Endothelial cell of umbilical vein (primary cell): ENCODE measurements at regions not wholly inside any gene's neighbourhood (a gene's known extent, or its start where the extent isn't known, plus 50 kb on each side); places are given as distances from the start of the nearest gene placed in this dataset.

Source experiments
- BruUV-seq: library from RNA; stranded (reverse); fragments of 400-500 nt; replicated peaks from 2 replicates; lab custom pipeline; 2021; lab: Mats Ljungman, UMichigan
- CTCF ChIA-PET: fragments of 300-600, 350-600 bp; sonication (Branson Sonifier 250); formaldehyde crosslinking; loops from one replicate; lab custom pipeline; 2021; ENCODE audit warnings: antibody characterized with exemption, inconsistent platforms; lab: Charles Lee
- POLR2A ChIA-PET: fragments of 300-600, 350-600 bp; sonication (Branson Sonifier 250); formaldehyde crosslinking; loops from one replicate; lab custom pipeline; 2021; ENCODE audit warnings: antibody characterized with exemption, inconsistent platforms; lab: Charles Lee
- DNase-seq: peaks from one replicate; pipeline ENCODE4 v3.0.0-alpha.2; 2011; ENCODE audit warnings: low read depth, low spot score
- FAIRE-seq: peaks from 2 replicates; lab custom pipeline; 2011; peaks lifted over from hg19 to GRCh38; lab: Jason Lieb, UNC
- H2AFZ ChIP-seq: 2 replicates; pipeline ENCODE4 v1.6.0; 2012; ENCODE audit warnings: low read depth, low read length, control low read depth, inconsistent platforms
- H3K27ac ChIP-seq: 2 replicates; pipeline ENCODE4 v1.5.1; 2011; ENCODE audit warnings: low read depth, mild to moderate bottlenecking, control low read depth, low read length, moderate library complexity; ENCODE audit not compliant: insufficient read depth
- H3K27me3 ChIP-seq, 2 experiments: 2 replicates each; pipeline versions ENCODE4 v1.6.0 to v1.6.1; 2011; ENCODE audit warnings: low read length in 2 of 2, mixed read lengths in 1 of 2; ENCODE audit not compliant: control insufficient read depth in 2 of 2, insufficient read depth in 2 of 2
- H3K36me3 ChIP-seq, 2 experiments: 2 replicates in 1 of 2; 3 replicates in 1 of 2; pipeline ENCODE4 v1.5.1; 2011; ENCODE audit warnings: low read length in 2 of 2, mild to moderate bottlenecking in 1 of 2, moderate library complexity in 1 of 2; ENCODE audit not compliant: control insufficient read depth in 2 of 2, insufficient read depth in 2 of 2; ENCODE audit errors: extremely low read depth in 1 of 2
- H3K4me1 ChIP-seq: 3 replicates; pipeline ENCODE4 v1.5.1; 2011; ENCODE audit warnings: mild to moderate bottlenecking, low read length; ENCODE audit not compliant: control insufficient read depth, insufficient read depth; ENCODE audit errors: extremely low read depth
- H3K4me2 ChIP-seq: 2 replicates; pipeline ENCODE4 v1.6.1; 2011; ENCODE audit warnings: low read length, control low read depth, mixed read lengths; ENCODE audit not compliant: insufficient read depth
- H3K4me3 ChIP-seq, 3 experiments: fragments of 200-600 bp in 1 of 3; sonication (generic), shearing (Covaris generic) in 1 of 3; replicated peaks in 1 of 3; 2 replicates each; pipeline ENCODE4 v1.5.1; 2011 to 2016; ENCODE audit warnings: control low read depth in 3 of 3, low read length in 3 of 3, mild to moderate bottlenecking in 2 of 3, inconsistent platforms in 1 of 3, low read depth in 1 of 3, moderate library complexity in 1 of 3; ENCODE audit not compliant: insufficient read depth in 1 of 3
- H3K79me2 ChIP-seq: 2 replicates; pipeline ENCODE4 v1.6.0; 2012; ENCODE audit warnings: low read length, inconsistent platforms; ENCODE audit not compliant: control insufficient read depth, insufficient read depth
- H3K9ac ChIP-seq: replicated peaks from 2 replicates; pipeline ENCODE3; 2011; ENCODE audit warnings: low read length, control low read depth; ENCODE audit not compliant: insufficient read depth; ENCODE audit errors: extremely low read depth
- H3K9me1 ChIP-seq: replicated peaks from 3 replicates; pipeline ENCODE4 v1.6.0; 2011; ENCODE audit warnings: mild to moderate bottlenecking, low read length; ENCODE audit not compliant: control insufficient read depth, insufficient read depth; ENCODE audit errors: extremely low read depth
- H3K9me3 ChIP-seq: replicated peaks from 2 replicates; pipeline ENCODE4 v1.5.1; 2012; ENCODE audit warnings: low read length, inconsistent platforms; ENCODE audit not compliant: control insufficient read depth, insufficient read depth
- H4K20me1 ChIP-seq: replicated peaks from 2 replicates; pipeline ENCODE3; 2011; ENCODE audit warnings: mild to moderate bottlenecking, low read length; ENCODE audit not compliant: control insufficient read depth, insufficient read depth; ENCODE audit errors: extremely low read depth
- EZH2 ChIP-seq: IDR thresholded peaks from 2 replicates; pipeline ENCODE4 v1.6.1; 2012; ENCODE audit warnings: borderline replicate concordance, low read depth, mild to moderate bottlenecking, moderate library complexity, low read length, inconsistent platforms; ENCODE audit not compliant: severe bottlenecking
- FOS ChIP-seq: IDR thresholded peaks from 2 replicates; pipeline ENCODE4 v1.6.1; 2011; ENCODE audit warnings: mild to moderate bottlenecking, low read length, moderate library complexity, borderline replicate concordance; ENCODE audit not compliant: insufficient read depth
- GATA2 ChIP-seq: IDR thresholded peaks from 2 replicates; pipeline ENCODE4 v1.7.0; 2011; ENCODE audit warnings: low read depth, mild to moderate bottlenecking, moderate library complexity, mixed read lengths, low read length; ENCODE audit not compliant: insufficient read length, insufficient read depth
- JUN ChIP-seq: IDR thresholded peaks from 2 replicates; pipeline ENCODE4 v1.6.1; 2011; ENCODE audit warnings: borderline replicate concordance, low read depth; ENCODE audit not compliant: insufficient read length, insufficient read depth
- MYC ChIP-seq: IDR thresholded peaks from one replicate; pipeline ENCODE4 v1.6.1; 2011; ENCODE audit warnings: mild to moderate bottlenecking, low read depth, low read length
- POLR2A ChIP-seq: IDR thresholded peaks from 2 replicates; pipeline ENCODE4 v1.6.1; 2012; ENCODE audit warnings: low read depth, mild to moderate bottlenecking, control low read depth, low read length
- POLR2AphosphoS5 ChIP-seq: IDR thresholded peaks from 2 replicates; pipeline ENCODE4 v1.6.1; 2012; ENCODE audit warnings: low read depth, mild to moderate bottlenecking, control low read depth, low read length, moderate library complexity; ENCODE audit not compliant: insufficient read depth
- dilution Hi-C: fragments of 300-500 bp; cut with MboI; formaldehyde crosslinking; loops from one replicate; pipeline ENCODE4 v1.15.0; 2019; ENCODE audit warnings: low sequenced_read_pairs; ENCODE audit not compliant: extremely low pct_ligation_motif_present
- intact Hi-C: fragments of 100-400 bp; cut with micrococcal nuclease; formaldehyde crosslinking; loops from one replicate; pipeline ENCODE4 v1.10.0; 2022
- TF ChIP-seq, protein P1 (sequence below), 2 donors: IDR thresholded peaks; 1 replicate in 1 of 2; 2 replicates in 1 of 2; pipeline ENCODE4 v1.5.1; 2011; ENCODE audit warnings: low read length in 2 of 2, mild to moderate bottlenecking in 2 of 2, moderate library complexity in 2 of 2, control low read depth in 1 of 2, inconsistent platforms in 1 of 2, low read depth in 1 of 2; ENCODE audit not compliant: insufficient read depth in 1 of 2; ENCODE audit errors: extremely low read depth in 1 of 2
- TF ChIP-seq, protein P2 (sequence below): IDR thresholded peaks from 2 replicates; pipeline ENCODE4 v1.6.1; 2011; ENCODE audit not compliant: insufficient read depth, insufficient read length

DNA sequence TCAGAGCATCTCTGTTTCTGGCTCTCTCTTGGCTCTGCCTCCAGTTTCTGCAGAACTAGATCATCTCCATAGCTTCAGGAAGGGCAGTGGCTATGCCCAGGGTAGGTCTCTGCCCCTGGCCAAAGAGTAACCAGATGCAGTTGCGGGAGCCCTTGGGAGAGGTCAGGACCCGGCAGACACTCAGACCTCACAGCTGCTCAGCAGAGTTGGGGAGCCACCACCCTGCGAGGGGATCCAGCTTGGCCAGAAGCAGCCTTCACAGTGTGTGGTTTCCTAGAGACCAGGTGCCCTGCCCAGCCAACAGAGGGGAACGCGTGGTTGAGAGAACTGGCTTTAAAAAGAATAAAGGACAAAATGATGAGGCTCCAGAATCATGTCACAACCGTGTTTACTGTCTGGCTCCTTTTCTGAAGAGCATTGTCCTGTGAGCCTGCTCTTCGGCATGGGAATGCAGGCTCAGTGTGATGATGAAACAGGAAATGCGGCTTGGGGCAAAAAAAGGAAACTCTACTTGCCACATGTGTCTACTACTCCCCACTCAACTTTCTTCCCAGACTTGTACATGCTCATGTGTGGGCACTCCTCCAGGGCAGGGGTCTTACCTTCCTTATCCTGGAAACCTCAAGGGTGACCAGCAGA is 243.1 kb downstream of the INHBA start:
- no peak overlapping the region for H3K9ac ChIP-seq
- no peaks in the 10 kb centered on the region for H3K9me1 ChIP-seq
- H3K4me1 ChIP-seq: no peaks in the 10 kb centered on the region
- H3K36me3 ChIP-seq: no peaks in the 10 kb centered on the region
- ChIA-PET POLR2A (no interaction called here), CTCF (no interaction called here)
- H3K27me3 ChIP-seq: no peaks in the 10 kb centered on the region
- H3K27ac ChIP-seq: no peak overlapping the region
- FAIRE-seq (no peak), DNase-seq (no peak)
- intact Hi-C loops: no loop called here
- no peaks in the 10 kb centered on the region for H3K79me2 ChIP-seq
- H2AFZ ChIP-seq: no peak overlapping the region
- no peak for TF ChIP-seq POLR2A
- TF ChIP-seq GATA2: no peak
- TF ChIP-seq MYC: no peak
- no peak for TF ChIP-seq FOS
- TF ChIP-seq EZH2: no peak
- TF ChIP-seq, protein P1, sequence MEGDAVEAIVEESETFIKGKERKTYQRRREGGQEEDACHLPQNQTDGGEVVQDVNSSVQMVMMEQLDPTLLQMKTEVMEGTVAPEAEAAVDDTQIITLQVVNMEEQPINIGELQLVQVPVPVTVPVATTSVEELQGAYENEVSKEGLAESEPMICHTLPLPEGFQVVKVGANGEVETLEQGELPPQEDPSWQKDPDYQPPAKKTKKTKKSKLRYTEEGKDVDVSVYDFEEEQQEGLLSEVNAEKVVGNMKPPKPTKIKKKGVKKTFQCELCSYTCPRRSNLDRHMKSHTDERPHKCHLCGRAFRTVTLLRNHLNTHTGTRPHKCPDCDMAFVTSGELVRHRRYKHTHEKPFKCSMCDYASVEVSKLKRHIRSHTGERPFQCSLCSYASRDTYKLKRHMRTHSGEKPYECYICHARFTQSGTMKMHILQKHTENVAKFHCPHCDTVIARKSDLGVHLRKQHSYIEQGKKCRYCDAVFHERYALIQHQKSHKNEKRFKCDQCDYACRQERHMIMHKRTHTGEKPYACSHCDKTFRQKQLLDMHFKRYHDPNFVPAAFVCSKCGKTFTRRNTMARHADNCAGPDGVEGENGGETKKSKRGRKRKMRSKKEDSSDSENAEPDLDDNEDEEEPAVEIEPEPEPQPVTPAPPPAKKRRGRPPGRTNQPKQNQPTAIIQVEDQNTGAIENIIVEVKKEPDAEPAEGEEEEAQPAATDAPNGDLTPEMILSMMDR (IDR thresholded peaks at IDR 0.05; ENCODE audit: extremely low read depth in 1 of 2, insufficient read depth in 1 of 2, low read depth in 1 of 2, low read length in 2 of 2): no peak
- TF ChIP-seq, protein P2, sequence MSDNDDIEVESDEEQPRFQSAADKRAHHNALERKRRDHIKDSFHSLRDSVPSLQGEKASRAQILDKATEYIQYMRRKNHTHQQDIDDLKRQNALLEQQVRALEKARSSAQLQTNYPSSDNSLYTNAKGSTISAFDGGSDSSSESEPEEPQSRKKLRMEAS: no peak
- TF ChIP-seq JUN: no peak
- TF ChIP-seq POLR2AphosphoS5: no peak
- no TSS peak for BruUV-seq
- H4K20me1 ChIP-seq: no peaks in the 10 kb centered on the region
- H3K4me3 ChIP-seq: no peak overlapping the region
- no peaks in the 10 kb centered on the region for H3K9me3 ChIP-seq
- H3K4me2 ChIP-seq: no peak overlapping the region
- dilution Hi-C loops: no loop called here
